ENCODE measurements at regions not wholly inside any gene's neighbourhood (a gene's known extent, or its start where the extent isn't known, plus 50 kb on each side); places are given as distances from the start of the nearest gene placed in this dataset.

DNA sequence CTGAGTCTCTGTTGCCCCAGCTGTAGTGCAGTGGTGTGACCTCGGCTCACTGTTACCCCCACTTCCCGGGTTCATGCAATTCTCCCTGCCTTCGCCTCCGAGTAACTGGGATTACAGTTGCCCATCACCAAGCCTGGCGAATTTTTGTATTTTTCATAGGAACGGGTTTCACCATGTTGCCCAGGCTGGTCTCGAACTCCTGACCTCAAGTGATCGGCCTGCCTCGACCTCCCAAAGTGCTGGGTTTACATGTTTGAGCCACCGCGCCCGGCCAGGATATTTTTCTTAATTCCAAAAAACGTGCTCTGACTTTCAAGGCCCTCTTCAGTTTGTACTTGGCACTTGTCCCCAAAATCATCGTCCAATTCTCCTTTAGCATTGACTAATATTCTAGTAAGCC, 129.2 kb upstream of the EPHA5 start:
- Histone ChIP-seq H3K4me3 (ENCODE audit: control insufficient read depth in 2 of 3, extremely low read depth in 1 of 3, insufficient read depth in 2 of 3, low read depth in 1 of 3, low read length in 3 of 3) (no peak overlapping the region), H3K4me2 (ENCODE audit: control insufficient read depth, extremely low read depth, insufficient read depth, low read depth, low read length) (no peak overlapping the region), H3K9me1 (ENCODE audit: control insufficient read depth, extremely low read depth, insufficient read depth, low read length) (no peaks in the 10 kb centered on the region), H3K79me2 (ENCODE audit: control insufficient read depth, insufficient read depth, low read length) (no peaks in the 10 kb centered on the region), H3K9me3 (ENCODE audit: control insufficient read depth, low read depth, low read length) (no peaks in the 10 kb centered on the region), H2AFZ (ENCODE audit: control insufficient read depth, low read length) (no peak overlapping the region), H3K27me3 (ENCODE audit: control insufficient read depth, extremely low read depth, insufficient read depth, low read length) (no peaks in the 10 kb centered on the region), H3K4me1 (ENCODE audit: control insufficient read depth, extremely low read depth, insufficient read depth, low read length) (peaks cover 7% of the 10 kb centered on the region), H3K9ac (ENCODE audit: control insufficient read depth, extremely low read depth, insufficient read depth, low read length) (no peak overlapping the region), H4K20me1 (ENCODE audit: control insufficient read depth, extremely low read depth, insufficient read depth, low read length) (no peaks in the 10 kb centered on the region), H3K36me3 (ENCODE audit: control insufficient read depth in 2 of 2, extremely low read depth in 1 of 2, insufficient read depth in 2 of 2, low read length in 2 of 2) (no peaks in the 10 kb centered on the region), H3K27ac (ENCODE audit: control insufficient read depth, insufficient read depth, low read length) (no peak overlapping the region)
- FAIRE-seq (no peak), DNase-seq (ENCODE audit: low read depth, low spot score) (no peak)
- no peak for TF ChIP-seq EZH2 (IDR thresholded peaks at IDR 0.05; ENCODE audit: low read length)
- TF ChIP-seq, protein P1, sequence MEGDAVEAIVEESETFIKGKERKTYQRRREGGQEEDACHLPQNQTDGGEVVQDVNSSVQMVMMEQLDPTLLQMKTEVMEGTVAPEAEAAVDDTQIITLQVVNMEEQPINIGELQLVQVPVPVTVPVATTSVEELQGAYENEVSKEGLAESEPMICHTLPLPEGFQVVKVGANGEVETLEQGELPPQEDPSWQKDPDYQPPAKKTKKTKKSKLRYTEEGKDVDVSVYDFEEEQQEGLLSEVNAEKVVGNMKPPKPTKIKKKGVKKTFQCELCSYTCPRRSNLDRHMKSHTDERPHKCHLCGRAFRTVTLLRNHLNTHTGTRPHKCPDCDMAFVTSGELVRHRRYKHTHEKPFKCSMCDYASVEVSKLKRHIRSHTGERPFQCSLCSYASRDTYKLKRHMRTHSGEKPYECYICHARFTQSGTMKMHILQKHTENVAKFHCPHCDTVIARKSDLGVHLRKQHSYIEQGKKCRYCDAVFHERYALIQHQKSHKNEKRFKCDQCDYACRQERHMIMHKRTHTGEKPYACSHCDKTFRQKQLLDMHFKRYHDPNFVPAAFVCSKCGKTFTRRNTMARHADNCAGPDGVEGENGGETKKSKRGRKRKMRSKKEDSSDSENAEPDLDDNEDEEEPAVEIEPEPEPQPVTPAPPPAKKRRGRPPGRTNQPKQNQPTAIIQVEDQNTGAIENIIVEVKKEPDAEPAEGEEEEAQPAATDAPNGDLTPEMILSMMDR (optimal IDR thresholded peaks at IDR 0.05 in 1 of 3, IDR thresholded peaks at IDR 0.05 in 1 of 3, conservative IDR thresholded peaks at IDR 0.05 in 1 of 3; ENCODE audit: extremely low read depth in 1 of 3, insufficient read depth in 2 of 3, low read length in 3 of 3), result no peak
- dilution Hi-C loops (cut with MboI; ENCODE audit: extremely low pct_ligation_motif_present, low sequenced_read_pairs), result no loop called here

GRCh38 chr4:65798498-65799127, 128.3 kb upstream of the EPHA5 start:
- Histone ChIP-seq H3K4me1 (ENCODE audit: control insufficient read depth, extremely low read depth, insufficient read depth, low read length) (peaks cover 7% of the 10 kb centered on the region), H3K36me3 (ENCODE audit: control insufficient read depth in 2 of 2, extremely low read depth in 1 of 2, insufficient read depth in 2 of 2, low read length in 2 of 2) (no peaks in the 10 kb centered on the region), H4K20me1 (ENCODE audit: control insufficient read depth, extremely low read depth, insufficient read depth, low read length) (no peaks in the 10 kb centered on the region), H2AFZ (ENCODE audit: control insufficient read depth, low read length) (peak overlapping the region; percentile 54), H3K9me1 (ENCODE audit: control insufficient read depth, extremely low read depth, insufficient read depth, low read length) (no peaks in the 10 kb centered on the region), H3K27me3 (ENCODE audit: control insufficient read depth, extremely low read depth, insufficient read depth, low read length) (no peaks in the 10 kb centered on the region), H3K79me2 (ENCODE audit: control insufficient read depth, insufficient read depth, low read length) (no peaks in the 10 kb centered on the region), H3K4me3 (ENCODE audit: control insufficient read depth in 2 of 3, extremely low read depth in 1 of 3, insufficient read depth in 2 of 3, low read depth in 1 of 3, low read length in 3 of 3) (no peak overlapping the region), H3K27ac (ENCODE audit: control insufficient read depth, insufficient read depth, low read length) (no peak overlapping the region), H3K9ac (ENCODE audit: control insufficient read depth, extremely low read depth, insufficient read depth, low read length) (no peak overlapping the region), H3K9me3 (ENCODE audit: control insufficient read depth, low read depth, low read length) (no peaks in the 10 kb centered on the region), H3K4me2 (ENCODE audit: control insufficient read depth, extremely low read depth, insufficient read depth, low read depth, low read length) (peak overlapping the region; percentile 33)
- FAIRE-seq (peak; percentile 83), DNase-seq (ENCODE audit: low read depth, low spot score) (peak; percentile 36)
- dilution Hi-C loops (cut with MboI; ENCODE audit: extremely low pct_ligation_motif_present, low sequenced_read_pairs), result no loop called here
- TF ChIP-seq EZH2 (IDR thresholded peaks at IDR 0.05; ENCODE audit: low read length), result no peak
- TF ChIP-seq, protein P1 (optimal IDR thresholded peaks at IDR 0.05 in 1 of 3, IDR thresholded peaks at IDR 0.05 in 1 of 3, conservative IDR thresholded peaks at IDR 0.05 in 1 of 3; ENCODE audit: extremely low read depth in 1 of 3, insufficient read depth in 2 of 3, low read length in 3 of 3), result no peak

Measured in keratinocyte (primary cell).